DMS153 (cell line): ENCODE measurements at regions not wholly inside any gene's neighbourhood (a gene's known extent, or its start where the extent isn't known, plus 50 kb on each side); places are given as distances from the start of the nearest gene placed in this dataset.

Source experiments
- DNase-seq: peaks from one replicate; lab custom pipeline; 2025; lab: John Stamatoyannopoulos, UW

GRCh38 chr1:217090060-217090911 lies 367.1 kb upstream of the ESRRG start:
- DNase-seq = no peak

- no peak for DNase-seq
Measured at GRCh38 chr1:217089361-217090014, 366.3 kb upstream of the ESRRG start.

GRCh38 chr1:217088521-217089284 lies 365.5 kb upstream of the ESRRG start:
- DNase-seq = no peak

- DNase-seq = no peak
Measured at GRCh38 chr1:217088011-217088410, 364.8 kb upstream of the ESRRG start.

GRCh38 chr1:217079584-217079983 lies 356.4 kb upstream of the ESRRG start:
- DNase-seq = no peak

GRCh38 chr1:217078959-217079358 lies 355.7 kb upstream of the ESRRG start:
- no peak for DNase-seq

- DNase-seq = peak; percentile 62
Measured at GRCh38 chr1:217078078-217078690, 355.0 kb upstream of the ESRRG start.

GRCh38 chr1:217077426-217077825 lies 354.2 kb upstream of the ESRRG start:
- DNase-seq = no peak

- DNase-seq = no peak
Measured at GRCh38 chr1:217076902-217077301, 353.7 kb upstream of the ESRRG start.

GRCh38 chr1:217072926-217073325 lies 349.7 kb upstream of the ESRRG start:
- no peak for DNase-seq

GRCh38 chr1:217067642-217068041 lies 344.4 kb upstream of the ESRRG start:
- DNase-seq = no peak

- no peak for DNase-seq
Measured at GRCh38 chr1:217066794-217067193, 343.6 kb upstream of the ESRRG start.

GRCh38 chr1:217063172-217063908 lies 340.1 kb upstream of the ESRRG start:
- DNase-seq = no peak

GRCh38 chr1:217062586-217062985 lies 339.4 kb upstream of the ESRRG start:
- DNase-seq = no peak

- DNase-seq = no peak
Measured at GRCh38 chr1:217059401-217059800, 336.2 kb upstream of the ESRRG start.

GRCh38 chr1:217053676-217054075 lies 330.4 kb upstream of the ESRRG start:
- no peak for DNase-seq

GRCh38 chr1:217052626-217053025 lies 329.4 kb upstream of the ESRRG start:
- no peak for DNase-seq

GRCh38 chr1:217052196-217052595 lies 329.0 kb upstream of the ESRRG start:
- DNase-seq = no peak

- DNase-seq = no peak
Measured at GRCh38 chr1:217049721-217050120, 326.5 kb upstream of the ESRRG start.

GRCh38 chr1:217049081-217049480 lies 325.9 kb upstream of the ESRRG start:
- no peak for DNase-seq

GRCh38 chr1:217048104-217048707 lies 325.0 kb upstream of the ESRRG start:
- no peak for DNase-seq
